Lower leg skin (tissue), 3 donors: ENCODE measurements at regions not wholly inside any gene's neighbourhood (a gene's known extent, or its start where the extent isn't known, plus 50 kb on each side); places are given as distances from the start of the nearest gene placed in this dataset.

Experiments
- POLR2A ChIP-seq, 2 donors: fragments of 450-650 bp; IDR thresholded peaks; one replicate each; pipeline ENCODE4 v1.6.1; 2016 to 2017; ENCODE audit warnings: antibody characterized with exemption in 2 of 2, mild to moderate bottlenecking in 1 of 2, moderate library complexity in 1 of 2
- TF ChIP-seq, protein P1 (sequence below), 3 donors: fragments of 450-650 bp; IDR thresholded peaks; one replicate each; pipeline ENCODE4 v1.5.1; 2016; ENCODE audit warnings: antibody characterized with exemption in 3 of 3, mild to moderate bottlenecking in 3 of 3, moderate library complexity in 2 of 3

DNA sequence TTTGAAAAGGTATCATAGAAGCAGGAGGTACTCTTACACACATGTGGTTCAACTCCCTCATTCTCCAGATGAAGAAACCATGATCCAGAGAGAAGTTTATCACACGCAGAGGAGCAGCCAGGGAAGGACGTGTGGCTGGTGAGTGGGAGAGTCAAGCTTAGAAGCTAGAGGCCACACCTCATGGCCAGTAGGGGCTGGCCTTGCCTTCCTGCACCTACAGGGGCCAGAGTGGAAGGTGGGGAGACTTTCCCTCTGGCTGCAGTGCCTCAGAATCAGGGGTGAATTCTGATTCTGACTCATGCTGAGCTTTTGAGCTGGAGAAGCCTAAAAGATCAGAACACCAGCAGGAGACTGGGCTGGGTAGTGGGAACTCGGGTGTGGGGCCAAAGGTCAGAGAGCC, 1067.9 kb downstream of the BCL11B start:
- TF ChIP-seq POLR2A (IDR thresholded peaks at IDR 0.05): no peak
- TF ChIP-seq, protein P1, sequence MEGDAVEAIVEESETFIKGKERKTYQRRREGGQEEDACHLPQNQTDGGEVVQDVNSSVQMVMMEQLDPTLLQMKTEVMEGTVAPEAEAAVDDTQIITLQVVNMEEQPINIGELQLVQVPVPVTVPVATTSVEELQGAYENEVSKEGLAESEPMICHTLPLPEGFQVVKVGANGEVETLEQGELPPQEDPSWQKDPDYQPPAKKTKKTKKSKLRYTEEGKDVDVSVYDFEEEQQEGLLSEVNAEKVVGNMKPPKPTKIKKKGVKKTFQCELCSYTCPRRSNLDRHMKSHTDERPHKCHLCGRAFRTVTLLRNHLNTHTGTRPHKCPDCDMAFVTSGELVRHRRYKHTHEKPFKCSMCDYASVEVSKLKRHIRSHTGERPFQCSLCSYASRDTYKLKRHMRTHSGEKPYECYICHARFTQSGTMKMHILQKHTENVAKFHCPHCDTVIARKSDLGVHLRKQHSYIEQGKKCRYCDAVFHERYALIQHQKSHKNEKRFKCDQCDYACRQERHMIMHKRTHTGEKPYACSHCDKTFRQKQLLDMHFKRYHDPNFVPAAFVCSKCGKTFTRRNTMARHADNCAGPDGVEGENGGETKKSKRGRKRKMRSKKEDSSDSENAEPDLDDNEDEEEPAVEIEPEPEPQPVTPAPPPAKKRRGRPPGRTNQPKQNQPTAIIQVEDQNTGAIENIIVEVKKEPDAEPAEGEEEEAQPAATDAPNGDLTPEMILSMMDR (IDR thresholded peaks at IDR 0.05): no peak
